ENCODE measurements at regions not wholly inside any gene's neighbourhood (a gene's known extent, or its start where the extent isn't known, plus 50 kb on each side); places are given as distances from the start of the nearest gene placed in this dataset.

GRCh38 chr2:238587776-238588660, 161.3 kb downstream of the ASB1 start:
- Histone ChIP-seq H3K4me1 (no peaks in the 10 kb centered on the region), H3K27me3 (no peaks in the 10 kb centered on the region), H3K27ac (no peak overlapping the region), H3K4me3 (no peak overlapping the region), H3K9me3 (no peaks in the 10 kb centered on the region), H3K36me3 (no peaks in the 10 kb centered on the region)
- WGBS, 2 donors (ENCODE audit: low coverage in 1 of 2), result 87 to 100% methylated on average over 7 to 9 of the region's 12 CpGs
- no peak for TF ChIP-seq EP300 (IDR thresholded peaks at IDR 0.05)
- no peak for TF ChIP-seq POLR2A (IDR thresholded peaks at IDR 0.05)
- no peak for TF ChIP-seq CTCF (IDR thresholded peaks at IDR 0.05)
- TF ChIP-seq POLR2AphosphoS5 (IDR thresholded peaks at IDR 0.05), result no peak
- no peak for ATAC-seq

GRCh38 chr2:238589591-238590460, 163.1 kb downstream of the ASB1 start:
- Histone ChIP-seq H3K36me3 (no peaks in the 10 kb centered on the region), H3K27ac (no peak overlapping the region), H3K4me1 (no peaks in the 10 kb centered on the region), H3K9me3 (no peaks in the 10 kb centered on the region), H3K27me3 (no peaks in the 10 kb centered on the region), H3K4me3 (no peak overlapping the region)
- no peak for ATAC-seq
- whole genome bisulfite sequencing, 2 donors (ENCODE audit: low coverage in 1 of 2), result 96% methylated on average over 3 of the region's 16 CpGs; no CpG with 5 or more reads in 1 of the 2 donors
- TF ChIP-seq CTCF (IDR thresholded peaks at IDR 0.05) (no peak), POLR2A (IDR thresholded peaks at IDR 0.05) (no peak), EP300 (IDR thresholded peaks at IDR 0.05) (no peak), POLR2AphosphoS5 (IDR thresholded peaks at IDR 0.05) (no peak)

- no peak overlapping the region for H3K4me3 ChIP-seq
- 0% methylated on average over 1 of the region's 2 CpGs; no CpG with 5 or more reads in 1 of the 2 donors for WGBS, 2 donors (ENCODE audit: low coverage in 1 of 2)
- no peaks in the 10 kb centered on the region for H3K27me3 ChIP-seq
- ATAC-seq, result no peak
- H3K4me1 ChIP-seq, result peaks cover 0 to 15% (median 0%) of the 10 kb centered on the region in 3 donors
- TF ChIP-seq POLR2AphosphoS5 (IDR thresholded peaks at IDR 0.05) (no peak), POLR2A (IDR thresholded peaks at IDR 0.05) (no peak), EP300 (IDR thresholded peaks at IDR 0.05) (no peak), CTCF (IDR thresholded peaks at IDR 0.05) (no peak)
- H3K36me3 ChIP-seq, result no peaks in the 10 kb centered on the region
- H3K27ac ChIP-seq, result no peak overlapping the region
- no peaks in the 10 kb centered on the region for H3K9me3 ChIP-seq
These were observed 165.0 kb downstream of the ASB1 start for GRCh38 chr2:238591732-238592131.

GRCh38 chr2:238593236-238593635, 166.5 kb downstream of the ASB1 start:
- peaks cover 5 to 29% (median 8%) of the 10 kb centered on the region in 3 donors for H3K4me1 ChIP-seq
- ATAC-seq, result no peak
- H3K36me3 ChIP-seq, result no peaks in the 10 kb centered on the region
- no peak for TF ChIP-seq POLR2AphosphoS5 (IDR thresholded peaks at IDR 0.05)
- TF ChIP-seq CTCF (IDR thresholded peaks at IDR 0.05), result no peak
- no peak for TF ChIP-seq POLR2A (IDR thresholded peaks at IDR 0.05)
- TF ChIP-seq EP300 (IDR thresholded peaks at IDR 0.05), result no peak
- H3K4me3 ChIP-seq, result no peak overlapping the region
- H3K27ac ChIP-seq, result no peak overlapping the region
- no peaks in the 10 kb centered on the region for H3K9me3 ChIP-seq
- WGBS, 2 donors (ENCODE audit: low coverage in 1 of 2), result 67 to 87% methylated on average over 1 to 12 of the region's 12 CpGs
- H3K27me3 ChIP-seq, result no peaks in the 10 kb centered on the region

Measured in gastroesophageal sphincter (tissue), 4 donors.